Body of pancreas (tissue), 4 donors: ENCODE measurements at regions not wholly inside any gene's neighbourhood (a gene's known extent, or its start where the extent isn't known, plus 50 kb on each side); places are given as distances from the start of the nearest gene placed in this dataset.

ENCODE experiments used
- POLR2A ChIP-seq, 3 donors: fragments of 450-650 bp; IDR thresholded peaks; one replicate each; pipeline ENCODE4 v1.6.1; 2016; ENCODE audit warnings: antibody characterized with exemption in 3 of 3, mild to moderate bottlenecking in 2 of 3
- TF ChIP-seq, protein P1 (sequence below), 7 experiments: fragments of 450-650 bp in 4 of 7; fragments of 200-600 bp in 3 of 7; sonication (generic) in 3 of 7; IDR thresholded peaks; one replicate each; pipeline ENCODE4 v1.5.1; 2016 to 2019; ENCODE audit warnings: antibody characterized with exemption in 7 of 7

DNA sequence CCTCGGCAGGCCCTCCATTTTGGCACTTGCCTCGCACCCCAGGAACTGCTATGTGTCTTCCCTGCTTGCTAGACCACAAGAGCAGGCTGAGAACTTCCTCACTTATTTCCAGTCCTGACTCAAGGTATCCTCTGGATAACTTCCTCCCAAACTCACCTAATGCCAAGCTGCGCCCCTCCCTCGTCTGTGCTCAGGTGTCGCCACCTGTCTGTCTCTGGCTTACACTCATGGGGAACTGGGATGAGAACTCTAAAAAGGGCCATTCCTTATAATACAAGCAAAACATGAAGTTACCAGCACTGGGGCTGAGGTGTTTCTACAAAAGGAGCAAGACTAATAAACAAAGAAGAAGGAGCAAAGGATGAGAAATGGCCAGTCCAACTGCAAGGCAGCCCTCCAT lies 191.5 kb upstream of the RMP24 start:
- TF ChIP-seq, protein P1, sequence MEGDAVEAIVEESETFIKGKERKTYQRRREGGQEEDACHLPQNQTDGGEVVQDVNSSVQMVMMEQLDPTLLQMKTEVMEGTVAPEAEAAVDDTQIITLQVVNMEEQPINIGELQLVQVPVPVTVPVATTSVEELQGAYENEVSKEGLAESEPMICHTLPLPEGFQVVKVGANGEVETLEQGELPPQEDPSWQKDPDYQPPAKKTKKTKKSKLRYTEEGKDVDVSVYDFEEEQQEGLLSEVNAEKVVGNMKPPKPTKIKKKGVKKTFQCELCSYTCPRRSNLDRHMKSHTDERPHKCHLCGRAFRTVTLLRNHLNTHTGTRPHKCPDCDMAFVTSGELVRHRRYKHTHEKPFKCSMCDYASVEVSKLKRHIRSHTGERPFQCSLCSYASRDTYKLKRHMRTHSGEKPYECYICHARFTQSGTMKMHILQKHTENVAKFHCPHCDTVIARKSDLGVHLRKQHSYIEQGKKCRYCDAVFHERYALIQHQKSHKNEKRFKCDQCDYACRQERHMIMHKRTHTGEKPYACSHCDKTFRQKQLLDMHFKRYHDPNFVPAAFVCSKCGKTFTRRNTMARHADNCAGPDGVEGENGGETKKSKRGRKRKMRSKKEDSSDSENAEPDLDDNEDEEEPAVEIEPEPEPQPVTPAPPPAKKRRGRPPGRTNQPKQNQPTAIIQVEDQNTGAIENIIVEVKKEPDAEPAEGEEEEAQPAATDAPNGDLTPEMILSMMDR (IDR thresholded peaks at IDR 0.05), result no peak
- TF ChIP-seq POLR2A (IDR thresholded peaks at IDR 0.05), result no peak
